Stimulated activated CD8-positive, alpha-beta memory T cell treated with anti-CD3 and anti-CD28 coated beads, Interleukin-2, amount 100 ng/mL, for 1 hour (primary cell): ENCODE measurements at regions not wholly inside any gene's neighbourhood (a gene's known extent, or its start where the extent isn't known, plus 50 kb on each side); places are given as distances from the start of the nearest gene placed in this dataset.
"Not testable (repeated sequence)": the region's sequence is repeated elsewhere in the genome, so short reads cannot be mapped to it uniquely, and the experiment has no call there.

Experiments used
- DNase-seq, 2 donors: peaks; one replicate each; pipeline ENCODE4 v3.0.0-alpha.2; 2020; ENCODE audit warnings: low read depth in 2 of 2

DNA sequence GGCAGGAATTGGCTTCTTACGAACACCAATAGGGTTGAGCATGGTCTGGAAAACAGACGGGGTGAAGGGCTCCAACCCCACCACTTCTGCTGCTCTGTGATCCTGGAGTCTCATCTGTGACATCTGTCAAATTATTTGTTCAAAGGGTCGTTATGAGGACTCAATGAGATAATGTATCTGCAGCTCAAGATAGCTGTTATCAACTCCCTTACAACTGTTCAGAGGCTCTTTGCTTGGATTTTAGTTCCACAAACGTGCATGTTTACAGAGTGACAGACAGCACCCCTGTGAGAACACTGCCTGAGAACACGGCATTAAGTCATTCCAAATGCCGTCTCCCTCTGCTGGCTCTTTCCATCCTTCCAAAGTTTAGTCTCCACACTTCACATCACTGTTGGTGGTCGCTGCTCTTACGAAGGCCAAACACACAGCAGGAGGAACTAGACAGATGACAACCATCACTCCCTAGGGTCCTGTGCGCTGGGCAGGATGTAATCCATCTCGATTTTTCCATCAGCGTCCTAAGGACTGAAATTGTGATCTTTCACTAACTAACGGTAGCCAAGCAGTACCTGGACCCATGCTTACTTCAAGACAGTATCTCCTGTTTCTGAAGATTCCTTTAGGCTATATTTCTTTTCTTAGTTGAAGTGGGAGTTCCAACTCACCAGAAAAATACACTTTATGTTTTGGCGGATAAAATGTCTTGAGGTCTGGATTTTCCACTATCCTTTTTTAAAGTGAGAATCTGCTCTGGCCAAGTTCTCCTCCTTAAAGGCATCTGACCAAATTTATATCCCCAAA, 220.3 kb downstream of the ANAPC1 start:
- no peak for DNase-seq

DNA sequence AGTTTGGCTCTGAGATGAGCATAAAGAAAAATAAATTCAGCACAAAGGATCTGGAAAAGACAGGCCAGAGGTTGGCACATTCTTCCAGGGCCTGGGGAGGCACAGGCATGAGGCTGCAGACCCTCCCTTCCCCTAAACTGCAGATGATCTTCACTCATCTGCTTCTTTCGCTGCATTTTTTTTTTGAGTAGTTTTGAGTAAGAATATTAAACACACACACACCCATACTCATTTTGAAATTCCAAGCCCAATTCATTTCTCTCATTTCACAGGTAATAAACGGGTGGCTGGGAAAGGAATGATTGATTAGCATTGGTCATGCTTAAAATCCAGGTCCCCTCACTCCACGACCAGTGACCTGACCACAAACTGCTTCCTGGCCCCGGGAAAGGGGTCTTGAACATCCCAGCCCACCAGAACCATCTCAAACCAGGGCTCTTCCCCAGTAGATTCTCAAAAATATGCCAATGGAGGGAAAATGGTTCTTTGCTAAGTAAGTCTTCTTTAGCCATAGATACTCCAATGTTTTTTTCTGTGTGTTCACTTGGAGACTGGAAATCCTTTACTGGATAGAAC, 219.6 kb downstream of the ANAPC1 start:
- no peak for DNase-seq

GRCh38 chr2:111665011-111665410, 219.0 kb downstream of the ANAPC1 start:
- no peak for DNase-seq

DNA sequence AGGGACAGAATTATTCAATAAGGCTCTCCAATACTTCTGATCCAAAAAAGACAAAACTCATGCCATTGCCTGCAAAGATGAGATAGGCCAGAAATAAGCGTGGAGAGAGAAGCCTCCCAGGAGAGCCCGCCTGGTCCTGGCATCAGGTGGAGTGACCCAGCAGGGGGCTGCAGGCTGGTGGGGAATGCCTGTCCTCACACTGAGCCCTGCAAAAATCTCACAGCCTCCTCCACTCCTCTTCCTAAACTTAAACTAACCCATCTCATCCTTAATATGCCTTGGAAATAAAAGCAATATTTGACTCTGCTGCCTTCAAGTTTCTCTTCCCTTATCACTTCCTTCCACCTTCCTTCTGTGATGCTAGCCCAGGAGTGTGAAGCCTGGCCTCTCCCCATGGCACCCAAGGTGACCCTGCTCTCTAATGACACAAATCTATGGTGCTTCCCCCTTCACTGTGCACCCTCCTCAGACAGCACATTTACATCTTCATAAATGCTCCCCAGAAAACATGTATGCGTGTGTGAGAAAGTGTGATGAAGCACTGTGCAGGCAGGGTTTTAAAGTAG, 218.4 kb downstream of the ANAPC1 start:
- no peak for DNase-seq

DNA sequence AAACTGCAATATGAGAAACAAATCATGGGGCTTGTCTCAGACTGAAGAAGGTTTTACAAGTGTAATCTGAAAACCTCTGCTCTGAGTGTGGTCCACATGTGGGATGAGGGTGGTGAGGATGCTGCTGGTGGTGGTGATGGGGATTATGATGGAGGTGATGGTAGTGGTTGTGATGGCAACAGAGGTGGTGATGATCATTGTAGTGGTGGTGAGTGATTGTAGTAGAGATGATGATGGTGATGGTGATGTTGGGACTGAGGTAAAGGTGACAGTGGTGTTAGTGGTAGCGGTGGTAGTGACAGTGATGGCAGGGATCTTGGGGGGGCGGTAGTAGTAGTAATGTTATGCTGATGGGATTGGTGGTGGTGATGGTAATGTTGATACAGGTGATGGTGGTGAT, 217.8 kb downstream of the ANAPC1 start:
- no peak for DNase-seq

DNA sequence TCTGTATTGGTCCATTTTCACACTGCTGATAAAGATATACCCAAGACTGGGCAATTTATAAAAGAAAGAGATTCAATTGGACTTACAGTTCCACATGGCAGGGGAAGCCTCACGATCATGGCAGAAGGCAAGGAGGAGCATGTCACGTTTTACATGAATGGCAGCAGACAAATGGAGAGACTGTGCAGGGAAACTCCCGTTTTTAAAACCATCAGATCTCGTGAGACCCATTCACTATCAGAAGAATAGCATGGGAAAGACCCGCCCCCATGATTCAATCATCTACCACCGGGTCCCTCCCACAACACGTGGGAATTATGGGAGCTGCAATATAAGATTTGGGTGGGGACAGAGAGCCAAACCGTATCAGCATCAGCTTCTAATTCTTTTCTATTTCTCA, 217.0 kb downstream of the ANAPC1 start:
- DNase-seq = no peak

DNA sequence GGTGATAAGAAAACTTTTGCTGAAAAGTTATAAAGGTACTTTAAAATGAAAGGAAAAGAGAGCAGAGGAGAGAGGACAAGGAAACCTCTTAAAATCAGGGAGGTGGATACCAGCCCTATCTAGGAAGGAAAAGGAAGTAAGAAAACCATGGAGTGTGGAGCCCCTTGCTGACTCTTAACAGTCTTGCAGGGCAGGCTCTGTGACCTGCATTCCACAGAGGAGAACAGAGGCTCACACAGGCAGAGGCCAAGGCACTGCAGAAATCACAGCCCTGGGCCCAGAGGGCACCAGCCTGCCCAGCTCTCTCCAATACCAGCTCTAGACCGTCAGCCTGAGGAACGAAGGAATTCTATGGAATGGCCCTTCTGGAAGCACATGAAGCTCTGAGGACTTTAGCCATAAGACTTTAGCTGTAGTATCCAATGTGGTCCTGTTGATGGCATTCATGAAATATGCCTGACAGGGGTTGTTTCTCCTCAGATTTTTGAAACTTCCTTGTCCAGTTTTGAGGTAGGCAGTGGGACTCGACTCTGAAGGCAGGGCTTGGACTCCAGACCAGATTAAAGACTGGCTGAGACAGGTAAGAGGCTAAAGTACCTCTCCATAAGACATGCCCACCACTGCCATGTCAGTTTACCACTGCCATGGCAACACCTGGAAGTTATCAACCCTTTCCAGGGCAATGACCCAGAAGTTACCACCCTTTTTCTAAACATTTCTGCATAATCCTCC, 216.3 kb downstream of the ANAPC1 start:
- DNase-seq = no peak

- DNase-seq = no peak
Measured at GRCh38 chr2:111668274-111668616, 215.7 kb downstream of the ANAPC1 start.

DNA sequence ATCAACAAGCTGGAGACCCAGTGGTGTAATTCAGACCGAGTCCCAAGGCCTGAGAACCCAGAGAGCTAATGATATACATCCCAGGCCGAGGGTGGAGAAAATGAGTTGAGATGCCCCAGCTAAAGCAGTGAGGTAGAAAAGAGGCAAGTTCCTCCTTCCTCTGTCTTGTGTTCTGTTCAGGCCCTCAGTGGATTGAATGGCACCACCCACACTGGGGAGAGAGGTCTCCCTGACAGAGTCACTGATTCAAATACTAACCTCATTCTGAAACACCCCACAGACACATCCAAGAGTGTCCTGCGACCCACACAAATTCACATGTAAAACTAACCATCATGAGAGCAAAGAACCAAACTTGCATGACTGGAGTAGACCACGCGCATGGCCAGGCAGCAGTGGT, 215.3 kb downstream of the ANAPC1 start:
- DNase-seq = no peak

DNA sequence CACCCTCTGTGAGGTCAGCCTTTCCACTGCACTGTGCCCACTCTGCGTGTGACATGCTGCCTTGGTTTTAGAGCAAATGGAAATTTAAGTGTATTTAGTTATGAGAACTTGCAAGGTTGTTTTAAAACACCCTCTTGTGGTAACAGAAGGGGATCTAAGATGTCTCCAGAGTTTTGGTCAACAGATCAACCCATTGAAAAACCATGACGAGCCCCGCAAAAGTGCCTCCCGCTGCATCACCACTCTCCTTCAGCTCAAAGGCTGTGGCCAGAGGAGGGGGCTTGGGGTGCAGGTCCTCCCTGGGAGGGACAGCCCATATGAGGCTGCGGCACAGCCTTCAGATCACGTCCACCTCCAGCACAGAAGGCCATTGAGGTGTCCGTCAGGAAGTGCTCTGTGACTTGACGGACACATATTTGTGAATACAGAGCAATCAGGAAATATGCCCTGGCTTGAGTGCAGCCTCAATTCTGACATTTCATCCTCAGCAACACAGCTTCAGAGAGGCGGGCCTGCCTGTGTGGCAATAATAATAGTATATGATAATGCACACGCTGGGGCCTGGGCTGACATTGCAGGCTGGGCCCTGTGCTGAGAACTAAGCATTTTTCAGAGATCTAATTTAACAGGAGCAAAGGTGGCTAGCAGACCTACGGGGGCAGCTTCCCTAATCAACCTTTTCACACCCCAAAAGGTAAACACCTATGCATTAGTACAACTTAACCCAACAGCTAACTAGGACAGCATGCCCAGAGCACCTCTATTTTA, 213.9 kb downstream of the ANAPC1 start:
- DNase-seq = no peak

- no peak for DNase-seq
Measured at GRCh38 chr2:111670776-111671175, 213.2 kb downstream of the ANAPC1 start.

DNA sequence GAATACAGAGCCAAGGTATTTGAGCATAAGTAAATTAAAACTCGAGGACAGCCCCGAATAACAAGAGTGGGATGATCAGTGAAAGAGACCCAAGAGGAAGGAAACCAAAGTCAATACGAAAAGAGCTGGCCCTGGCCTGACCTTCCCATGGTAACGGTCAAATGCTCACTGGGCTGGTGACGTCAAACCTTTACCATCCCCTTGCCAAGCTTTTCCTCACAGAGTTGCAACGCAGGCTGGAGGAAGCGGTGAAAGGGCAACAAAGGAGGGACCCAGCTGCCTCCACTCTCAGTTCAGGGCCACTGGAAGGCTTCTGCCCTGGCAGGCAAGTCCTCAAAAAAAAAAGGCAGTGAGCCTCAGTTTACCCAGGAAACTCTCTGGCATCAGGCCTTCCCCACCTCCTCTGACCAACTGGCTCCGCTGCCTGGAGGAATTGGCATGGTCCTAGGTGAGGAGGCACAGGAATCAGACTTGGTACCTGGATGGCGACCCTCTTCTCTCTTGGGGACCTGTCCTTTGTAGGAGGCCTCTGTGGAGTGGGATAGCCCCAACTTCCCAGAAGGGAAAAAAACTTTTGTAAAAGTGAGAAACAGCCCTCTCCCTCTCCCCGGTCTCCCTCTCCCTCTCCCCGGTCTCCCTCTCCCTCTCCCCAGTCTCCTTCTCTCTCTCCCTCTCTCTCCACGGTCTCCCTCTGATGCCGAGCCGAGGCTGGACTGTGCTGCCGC, 212.4 kb downstream of the ANAPC1 start:
- DNase-seq = no peak

GRCh38 chr2:111672641-111673040, 211.4 kb downstream of the ANAPC1 start:
- DNase-seq = not testable (repeated sequence)

DNA sequence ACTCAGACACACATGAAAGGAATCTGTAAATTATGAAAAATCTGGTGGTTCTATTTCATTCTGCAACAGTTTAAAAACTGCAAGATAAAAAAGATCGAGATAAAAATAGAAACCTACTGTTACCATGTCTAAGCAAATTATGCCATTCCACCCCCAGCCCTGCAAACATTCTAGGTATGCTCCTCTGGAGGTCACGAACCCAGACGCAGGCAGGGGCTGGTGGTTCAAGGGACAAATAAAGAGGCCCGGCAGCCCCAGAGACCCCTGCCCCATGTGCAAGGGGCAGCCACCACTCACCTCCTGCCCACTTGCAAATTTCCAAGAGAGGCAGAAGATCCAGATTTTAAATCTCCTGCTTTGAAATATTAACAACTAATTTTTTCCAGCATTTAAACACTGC, 210.5 kb downstream of the ANAPC1 start:
- no peak for DNase-seq

GRCh38 chr2:111675419-111676194, 208.4 kb downstream of the ANAPC1 start:
- no peak for DNase-seq

GRCh38 chr2:111676291-111676822, 207.6 kb downstream of the ANAPC1 start:
- DNase-seq = no peak

DNA sequence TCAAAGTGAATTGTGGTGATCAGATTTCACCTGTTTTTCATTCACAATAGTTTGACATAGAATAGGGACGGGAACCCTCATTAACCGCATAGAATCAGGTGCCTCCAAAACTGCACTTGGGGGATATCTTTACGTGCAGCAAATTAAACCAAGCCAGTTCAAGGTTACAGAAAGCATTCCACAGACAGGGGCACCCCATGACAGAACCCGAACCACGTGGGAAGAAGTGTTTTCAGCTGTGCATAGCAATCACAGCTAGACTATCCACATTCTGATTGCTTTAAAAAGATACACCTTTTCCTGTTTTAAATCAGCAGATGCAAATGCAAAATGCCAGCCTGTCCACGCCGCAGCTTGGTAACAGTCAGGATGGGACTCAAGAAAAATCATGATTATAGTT, 205.8 kb downstream of the ANAPC1 start:
- DNase-seq = no peak

- no peak for DNase-seq
Measured at GRCh38 chr2:111678651-111679050, 205.3 kb downstream of the ANAPC1 start.

- DNase-seq = no peak
Measured at GRCh38 chr2:111679202-111679601, 204.8 kb downstream of the ANAPC1 start.

DNA sequence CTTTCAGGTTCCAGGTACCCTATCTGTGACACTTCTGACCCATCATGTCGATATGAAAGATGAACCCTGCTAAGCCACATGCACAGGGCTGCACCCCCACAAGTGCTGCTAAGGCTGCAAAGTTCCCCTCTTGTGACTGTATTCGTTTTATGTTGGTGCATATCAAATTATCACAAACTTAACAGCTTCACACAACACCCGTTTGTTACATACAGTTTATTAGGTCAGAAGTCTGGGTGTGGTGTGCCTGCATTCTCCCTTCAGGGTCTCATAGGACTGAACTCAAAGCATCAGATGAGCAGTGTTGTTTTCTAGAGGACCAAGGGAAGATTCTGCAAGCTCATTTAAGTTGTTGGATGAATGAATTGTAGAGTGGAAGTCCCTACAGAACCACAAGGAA, 199.4 kb downstream of the ANAPC1 start:
- DNase-seq = no peak
